ENCODE measurements at regions not wholly inside any gene's neighbourhood (a gene's known extent, or its start where the extent isn't known, plus 50 kb on each side); places are given as distances from the start of the nearest gene placed in this dataset.

- no peak overlapping the region for H3K27ac ChIP-seq
- no peak for DNase-seq (ENCODE audit: low read depth, low spot score)
Measured at GRCh38 chr12:18895946-18896345, 158.0 kb downstream of the CAPZA3 start.

GRCh38 chr12:18897823-18898222, 159.9 kb downstream of the CAPZA3 start:
- DNase-seq (ENCODE audit: low read depth, low spot score), result no peak
- H3K27ac ChIP-seq, result no peak overlapping the region

GRCh38 chr12:18898470-18898869, 160.6 kb downstream of the CAPZA3 start:
- no peak for DNase-seq (ENCODE audit: low read depth, low spot score)
- H3K27ac ChIP-seq, result no peak overlapping the region

- DNase-seq (ENCODE audit: low read depth, low spot score), result no peak
- no peak overlapping the region for H3K27ac ChIP-seq
Measured at GRCh38 chr12:18899162-18899561, 161.2 kb downstream of the CAPZA3 start.

GRCh38 chr12:18899678-18900317, 161.9 kb downstream of the CAPZA3 start:
- H3K27ac ChIP-seq, result no peak overlapping the region
- no peak for DNase-seq (ENCODE audit: low read depth, low spot score)

- peak; percentile 37 for DNase-seq (ENCODE audit: low read depth, low spot score)
Measured at GRCh38 chr12:18905134-18905533, 167.2 kb downstream of the CAPZA3 start.

GRCh38 chr12:18906395-18906794, 168.5 kb downstream of the CAPZA3 start:
- H3K27ac ChIP-seq, result no peak overlapping the region
- DNase-seq (ENCODE audit: low read depth, low spot score), result no peak

More at GRCh38 chr12:18905134-18905533, 167.2 kb downstream of the CAPZA3 start:
- H3K27ac ChIP-seq, result no peak overlapping the region

GRCh38 chr12:18907127-18907526, 169.2 kb downstream of the CAPZA3 start:
- H3K27ac ChIP-seq, result no peak overlapping the region
- no peak for DNase-seq (ENCODE audit: low read depth, low spot score)

- DNase-seq (ENCODE audit: low read depth, low spot score), result no peak
- H3K27ac ChIP-seq, result no peak overlapping the region
Measured at GRCh38 chr12:18907728-18908127, 169.8 kb downstream of the CAPZA3 start.

- no peak overlapping the region for H3K27ac ChIP-seq
- DNase-seq (ENCODE audit: low read depth, low spot score), result no peak
Measured at GRCh38 chr12:18908191-18908590, 170.3 kb downstream of the CAPZA3 start.

GRCh38 chr12:18919871-18920511, 182.1 kb downstream of the CAPZA3 start:
- no peak overlapping the region for H3K27ac ChIP-seq
- DNase-seq (ENCODE audit: low read depth, low spot score), result no peak

GRCh38 chr12:18922851-18923250, 184.9 kb downstream of the CAPZA3 start:
- no peak for DNase-seq (ENCODE audit: low read depth, low spot score)
- no peak overlapping the region for H3K27ac ChIP-seq

GRCh38 chr12:18923721-18924120, 185.8 kb downstream of the CAPZA3 start:
- H3K27ac ChIP-seq, result no peak overlapping the region
- DNase-seq (ENCODE audit: low read depth, low spot score), result no peak

- no peak for DNase-seq (ENCODE audit: low read depth, low spot score)
- H3K27ac ChIP-seq, result no peak overlapping the region
Measured at GRCh38 chr12:18926188-18926587, 188.3 kb downstream of the CAPZA3 start.

- H3K27ac ChIP-seq, result no peak overlapping the region
- DNase-seq (ENCODE audit: low read depth, low spot score), result no peak
Measured at GRCh38 chr12:18932211-18932610, 194.3 kb downstream of the CAPZA3 start.

- H3K27ac ChIP-seq, result no peak overlapping the region
- no peak for DNase-seq (ENCODE audit: low read depth, low spot score)
Measured at GRCh38 chr12:18932715-18933114, 194.8 kb downstream of the CAPZA3 start.

GRCh38 chr12:18935371-18935965, 194.1 kb upstream of the PLEKHA5 start:
- DNase-seq (ENCODE audit: low read depth, low spot score), result no peak
- no peak overlapping the region for H3K27ac ChIP-seq

GRCh38 chr12:18939051-18939450, 190.5 kb upstream of the PLEKHA5 start:
- DNase-seq (ENCODE audit: low read depth, low spot score), result no peak
- H3K27ac ChIP-seq, result no peak overlapping the region

GRCh38 chr12:18942669-18943068, 186.9 kb upstream of the PLEKHA5 start:
- no peak for DNase-seq (ENCODE audit: low read depth, low spot score)
- no peak overlapping the region for H3K27ac ChIP-seq

GRCh38 chr12:18943200-18943599, 186.3 kb upstream of the PLEKHA5 start:
- DNase-seq (ENCODE audit: low read depth, low spot score), result no peak
- no peak overlapping the region for H3K27ac ChIP-seq

- H3K27ac ChIP-seq, result no peak overlapping the region
- no peak for DNase-seq (ENCODE audit: low read depth, low spot score)
Measured at GRCh38 chr12:18946106-18946505, 183.4 kb upstream of the PLEKHA5 start.

GRCh38 chr12:18951218-18951617, 178.3 kb upstream of the PLEKHA5 start:
- no peak for DNase-seq (ENCODE audit: low read depth, low spot score)

More at GRCh38 chr12:18951218-18951617, 178.3 kb upstream of the PLEKHA5 start:
- H3K27ac ChIP-seq, result no peak overlapping the region

Data from epithelial cell of prostate (primary cell).